HG02678 (cell line): ENCODE measurements at regions not wholly inside any gene's neighbourhood (a gene's known extent, or its start where the extent isn't known, plus 50 kb on each side); places are given as distances from the start of the nearest gene placed in this dataset.
A peak's percentile ranks its signal among the peaks of the same experiment; 100 is the strongest.
"Not testable (repeated sequence)": the region's sequence is repeated elsewhere in the genome, so short reads cannot be mapped to it uniquely, and the experiment has no call there.

Experiments
- ATAC-seq: cut with Tn5 transposase; IDR thresholded peaks from one replicate; pipeline ENCODE4 v1.9.1; 2021; ENCODE audit warnings: mild to moderate bottlenecking, moderate library complexity; ENCODE audit not compliant: unreplicated experiment

DNA sequence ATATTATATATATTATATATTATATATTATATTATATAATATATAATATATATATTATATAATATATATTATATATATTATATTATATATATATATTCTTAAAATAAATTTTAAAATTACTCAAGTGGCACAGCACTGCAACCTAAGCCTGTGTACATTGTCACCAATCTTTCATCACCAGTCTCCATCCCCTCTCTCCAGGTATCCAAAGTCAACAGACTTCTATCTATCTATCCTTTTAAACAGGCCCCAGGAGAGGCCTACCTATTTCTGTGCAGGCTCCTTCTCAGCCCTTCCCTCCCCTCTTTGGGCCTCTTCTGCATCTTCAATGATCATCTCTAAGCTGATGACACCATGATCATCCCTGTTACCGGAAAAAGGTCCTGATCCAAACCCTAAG is 111.7 kb downstream of the RHOU start:
- ATAC-seq: no peak

DNA sequence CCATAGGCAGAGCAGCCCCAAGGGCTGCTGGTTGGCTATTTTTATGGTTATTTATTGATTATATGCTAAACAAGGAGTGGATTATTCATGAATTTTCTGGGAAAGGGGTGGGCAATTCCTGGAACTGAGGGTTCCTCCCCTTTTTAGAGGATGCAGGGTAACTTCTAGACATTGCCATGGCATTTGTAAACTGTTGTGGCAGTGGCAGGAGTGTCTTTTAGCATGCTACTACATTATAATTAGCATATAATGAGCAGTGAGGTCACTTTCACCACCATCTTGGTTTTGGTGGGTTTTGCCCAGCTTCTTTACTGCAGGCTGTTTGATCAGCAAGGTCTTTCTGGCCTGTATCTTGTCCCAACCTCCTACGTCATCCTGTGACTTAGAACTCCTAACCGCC is 112.2 kb downstream of the RHOU start:
- not testable (repeated sequence) for ATAC-seq

- peak; percentile 29 for ATAC-seq
Observed at GRCh38 chr1:228848406-228848805, 113.1 kb downstream of the RHOU start.

- peak; percentile 86 for ATAC-seq
Observed at GRCh38 chr1:228849011-228849541, 113.8 kb downstream of the RHOU start.

GRCh38 chr1:228850141-228851100 is 115.1 kb downstream of the RHOU start:
- no peak for ATAC-seq

DNA sequence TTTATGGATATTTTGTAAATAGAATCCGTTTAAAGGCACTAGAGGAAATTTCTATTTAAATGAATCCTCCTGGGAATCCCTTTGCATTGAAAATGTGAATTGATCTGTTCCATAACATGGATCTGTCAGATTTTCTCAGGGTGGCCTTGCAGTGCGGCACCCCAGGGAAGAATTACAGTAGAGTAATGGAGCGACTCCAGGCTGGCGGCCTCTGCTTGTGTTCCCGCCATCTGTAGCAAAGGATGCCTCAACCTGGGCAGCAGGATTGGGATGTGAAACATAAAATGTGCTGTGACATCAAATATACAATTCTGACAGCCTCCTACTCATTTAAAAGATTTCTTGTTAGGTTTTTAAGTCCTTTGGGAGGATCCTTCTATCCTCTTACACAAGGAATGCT is 115.9 kb downstream of the RHOU start:
- no peak for ATAC-seq

GRCh38 chr1:228851618-228852017 is 116.3 kb downstream of the RHOU start:
- ATAC-seq: no peak

- no peak for ATAC-seq
Observed at GRCh38 chr1:228852024-228852423, 116.7 kb downstream of the RHOU start.

DNA sequence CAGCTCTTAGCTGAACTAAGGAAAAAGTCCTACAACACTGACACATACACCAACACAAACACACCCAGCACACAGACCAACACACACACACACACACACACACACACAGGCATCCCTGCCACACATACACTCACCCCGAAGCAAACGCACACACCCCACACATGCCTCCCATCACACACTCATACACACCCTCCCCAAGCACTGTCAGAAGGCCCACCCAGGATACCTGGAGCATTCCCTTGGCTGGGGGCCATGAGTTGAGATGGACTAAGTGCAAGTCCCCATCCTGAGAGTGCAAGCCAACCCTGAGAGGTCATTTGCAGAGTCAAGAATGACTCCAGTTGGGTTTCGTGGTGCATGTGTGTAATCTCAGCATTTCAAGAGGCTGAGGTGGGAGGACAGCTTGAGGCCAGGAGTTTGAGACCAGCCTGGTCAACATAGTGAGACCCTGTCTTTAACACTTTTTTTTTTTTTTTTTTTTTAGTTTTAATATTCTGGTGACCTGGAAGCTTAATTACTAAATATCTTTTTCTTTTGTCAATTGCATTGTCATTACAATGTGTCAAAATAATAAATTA is 117.3 kb downstream of the RHOU start:
- no peak for ATAC-seq

- ATAC-seq: no peak
Observed at GRCh38 chr1:228853191-228853590, 117.9 kb downstream of the RHOU start.

GRCh38 chr1:228853637-228854036 is 118.4 kb downstream of the RHOU start:
- ATAC-seq: no peak

DNA sequence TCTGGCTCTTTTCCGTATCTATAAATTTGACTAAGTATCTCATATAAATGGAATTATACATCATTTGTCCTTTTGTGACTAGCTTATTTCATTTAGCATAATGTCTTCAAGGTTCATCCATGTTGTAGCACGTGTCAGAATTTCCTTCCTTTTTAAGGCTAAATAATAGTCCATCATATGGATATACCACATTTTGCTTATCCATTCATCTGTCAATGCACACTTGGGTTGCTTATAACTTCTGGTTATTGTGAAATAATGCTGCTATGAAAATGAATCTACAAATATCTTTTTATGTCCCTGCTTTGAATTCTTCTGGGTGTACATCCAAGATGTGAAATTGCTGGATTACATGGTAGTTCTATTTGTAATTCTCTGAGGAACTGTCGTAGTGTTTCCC is 119.6 kb downstream of the RHOU start:
- ATAC-seq: no peak

DNA sequence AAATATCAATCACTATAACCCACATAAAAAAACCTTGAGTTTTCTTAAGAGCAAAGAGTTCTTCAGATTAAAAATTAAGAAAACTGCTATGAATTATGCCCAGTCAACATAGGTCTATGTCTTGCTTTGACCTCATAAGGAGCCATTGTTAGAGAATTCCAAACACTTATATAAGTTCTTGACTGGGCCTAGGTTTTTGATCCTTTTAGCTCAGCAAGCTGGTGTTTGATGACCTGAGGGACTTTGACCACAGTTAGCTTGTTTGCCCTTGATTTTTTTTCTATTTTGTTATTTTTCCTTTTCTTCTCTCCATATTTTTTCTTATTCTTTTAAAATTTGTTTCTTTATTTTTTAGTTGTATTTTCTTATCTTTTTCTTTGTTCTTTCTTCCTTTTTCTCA is 122.3 kb downstream of the RHOU start:
- ATAC-seq: no peak

GRCh38 chr1:228860911-228861831 is 125.9 kb downstream of the RHOU start:
- ATAC-seq: peak; percentile 66

- no peak for ATAC-seq
Observed at GRCh38 chr1:228861832-228862180, 126.5 kb downstream of the RHOU start.

GRCh38 chr1:228862542-228863505 is 127.5 kb downstream of the RHOU start:
- no peak for ATAC-seq

DNA sequence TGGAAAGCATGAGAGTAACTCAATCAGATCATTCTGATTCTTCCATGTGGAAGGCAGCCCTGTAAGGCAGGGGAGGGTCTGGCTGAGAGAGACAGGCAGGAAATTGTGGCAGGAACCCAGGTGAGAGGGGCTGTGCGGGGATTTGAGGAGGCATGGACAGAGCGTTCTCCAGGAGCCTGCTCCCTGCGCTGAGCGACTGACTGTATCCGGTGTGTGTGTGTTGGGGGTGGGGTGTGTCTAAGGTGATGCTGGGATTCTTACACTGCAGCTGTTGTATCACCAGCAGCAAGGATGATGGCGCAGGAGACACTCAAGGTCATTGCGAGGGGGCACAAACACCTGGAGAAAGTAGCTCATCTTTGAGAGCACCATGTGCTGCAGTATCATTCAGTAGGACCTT is 128.5 kb downstream of the RHOU start:
- ATAC-seq: no peak

GRCh38 chr1:228865627-228866330 is 130.5 kb downstream of the RHOU start:
- ATAC-seq: no peak

DNA sequence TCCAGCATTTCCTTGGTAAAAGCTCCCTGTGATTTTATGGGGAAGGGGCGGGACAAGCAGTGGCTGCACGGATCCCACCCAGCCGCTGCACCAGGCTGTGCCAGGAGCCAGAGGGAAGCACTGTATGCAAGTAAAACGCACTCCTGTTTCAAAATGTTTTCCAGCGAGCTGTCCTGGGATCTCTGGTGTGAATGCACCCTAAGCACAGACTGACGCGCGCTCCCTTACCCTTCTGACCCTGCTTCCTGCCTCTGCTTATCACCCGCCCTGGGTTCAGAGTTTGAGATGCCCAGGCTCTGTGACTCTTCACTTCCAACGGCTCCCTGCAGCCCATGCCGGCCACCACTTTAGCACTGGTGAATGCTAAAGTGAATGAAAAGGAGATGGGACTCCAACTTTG is 131.2 kb downstream of the RHOU start:
- no peak for ATAC-seq
